ENCODE measurements at regions not wholly inside any gene's neighbourhood (a gene's known extent, or its start where the extent isn't known, plus 50 kb on each side); places are given as distances from the start of the nearest gene placed in this dataset.

DNA sequence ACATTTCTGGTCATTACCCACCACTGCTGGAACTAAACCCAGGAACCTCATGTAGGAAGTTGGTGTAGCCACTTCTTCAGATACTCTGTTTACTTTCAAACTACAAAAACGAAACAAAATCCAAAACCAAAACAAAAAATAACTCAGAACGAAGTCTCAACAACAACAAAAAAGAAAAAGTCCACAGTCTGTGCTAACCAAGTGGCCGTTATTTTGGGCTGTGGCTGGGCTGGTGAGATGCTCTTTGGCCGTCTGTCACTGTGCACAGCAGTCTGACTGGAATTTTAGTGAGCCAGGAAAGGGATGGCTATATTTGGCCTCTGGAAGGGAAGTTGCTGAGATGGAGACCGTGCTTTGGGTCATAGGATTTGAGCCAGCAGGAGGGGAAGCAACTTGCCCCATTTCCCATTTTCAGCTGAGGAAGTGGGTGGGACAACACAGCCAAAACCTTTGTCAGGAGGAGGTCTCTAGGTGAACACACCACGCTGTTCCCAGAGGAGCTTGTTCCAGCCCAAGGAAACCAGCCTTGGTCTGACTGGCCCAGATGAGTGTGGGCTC, 334.1 kb downstream of the ZSWIM6 start:
- TF ChIP-seq, protein P1, sequence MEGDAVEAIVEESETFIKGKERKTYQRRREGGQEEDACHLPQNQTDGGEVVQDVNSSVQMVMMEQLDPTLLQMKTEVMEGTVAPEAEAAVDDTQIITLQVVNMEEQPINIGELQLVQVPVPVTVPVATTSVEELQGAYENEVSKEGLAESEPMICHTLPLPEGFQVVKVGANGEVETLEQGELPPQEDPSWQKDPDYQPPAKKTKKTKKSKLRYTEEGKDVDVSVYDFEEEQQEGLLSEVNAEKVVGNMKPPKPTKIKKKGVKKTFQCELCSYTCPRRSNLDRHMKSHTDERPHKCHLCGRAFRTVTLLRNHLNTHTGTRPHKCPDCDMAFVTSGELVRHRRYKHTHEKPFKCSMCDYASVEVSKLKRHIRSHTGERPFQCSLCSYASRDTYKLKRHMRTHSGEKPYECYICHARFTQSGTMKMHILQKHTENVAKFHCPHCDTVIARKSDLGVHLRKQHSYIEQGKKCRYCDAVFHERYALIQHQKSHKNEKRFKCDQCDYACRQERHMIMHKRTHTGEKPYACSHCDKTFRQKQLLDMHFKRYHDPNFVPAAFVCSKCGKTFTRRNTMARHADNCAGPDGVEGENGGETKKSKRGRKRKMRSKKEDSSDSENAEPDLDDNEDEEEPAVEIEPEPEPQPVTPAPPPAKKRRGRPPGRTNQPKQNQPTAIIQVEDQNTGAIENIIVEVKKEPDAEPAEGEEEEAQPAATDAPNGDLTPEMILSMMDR (IDR thresholded peaks at IDR 0.05): no peak
- TF ChIP-seq EP300 (IDR thresholded peaks at IDR 0.05) (no peak), POLR2A (IDR thresholded peaks at IDR 0.05) (no peak)
